Breast epithelium (tissue), 3 donors: ENCODE measurements at regions not wholly inside any gene's neighbourhood (a gene's known extent, or its start where the extent isn't known, plus 50 kb on each side); places are given as distances from the start of the nearest gene placed in this dataset.

Source experiments
- POLR2A ChIP-seq: fragments of 450-650 bp; IDR thresholded peaks from one replicate; pipeline ENCODE4 v1.6.1; 2016; ENCODE audit warnings: antibody characterized with exemption, mild to moderate bottlenecking, moderate library complexity
- POLR2AphosphoS5 ChIP-seq, 3 donors: sonication (generic); formaldehyde crosslinking; IDR thresholded peaks; one replicate each; pipeline ENCODE4 v1.6.1; 2017; ENCODE audit warnings: antibody characterized with exemption in 3 of 3
- TF ChIP-seq, protein P1 (sequence below), 3 donors: fragments of 450-650 bp; IDR thresholded peaks; one replicate each; pipeline ENCODE4 v1.5.1; 2016 to 2017; ENCODE audit warnings: antibody characterized with exemption in 3 of 3, mild to moderate bottlenecking in 3 of 3, moderate library complexity in 3 of 3

DNA sequence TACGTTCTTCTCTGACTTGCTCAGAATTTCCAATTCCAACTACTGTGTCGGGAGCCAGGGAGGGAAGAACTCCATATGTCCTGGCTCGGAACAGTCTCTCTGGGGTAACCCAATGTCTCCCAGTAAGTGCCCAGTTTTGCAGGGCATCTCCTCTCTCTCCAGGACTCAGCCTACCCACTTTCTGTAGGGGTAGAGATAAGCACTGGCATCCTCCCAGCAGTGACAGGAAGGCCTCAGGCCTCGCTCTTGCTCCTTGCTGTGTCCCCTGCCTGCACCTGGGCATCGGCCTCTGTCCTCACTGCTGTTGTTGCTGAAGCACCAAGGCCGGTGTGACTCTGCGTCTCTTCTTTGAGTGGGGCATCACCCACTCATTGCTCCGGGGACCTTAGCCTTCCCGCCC is 388.9 kb upstream of the JARID2 start:
- TF ChIP-seq, protein P1, sequence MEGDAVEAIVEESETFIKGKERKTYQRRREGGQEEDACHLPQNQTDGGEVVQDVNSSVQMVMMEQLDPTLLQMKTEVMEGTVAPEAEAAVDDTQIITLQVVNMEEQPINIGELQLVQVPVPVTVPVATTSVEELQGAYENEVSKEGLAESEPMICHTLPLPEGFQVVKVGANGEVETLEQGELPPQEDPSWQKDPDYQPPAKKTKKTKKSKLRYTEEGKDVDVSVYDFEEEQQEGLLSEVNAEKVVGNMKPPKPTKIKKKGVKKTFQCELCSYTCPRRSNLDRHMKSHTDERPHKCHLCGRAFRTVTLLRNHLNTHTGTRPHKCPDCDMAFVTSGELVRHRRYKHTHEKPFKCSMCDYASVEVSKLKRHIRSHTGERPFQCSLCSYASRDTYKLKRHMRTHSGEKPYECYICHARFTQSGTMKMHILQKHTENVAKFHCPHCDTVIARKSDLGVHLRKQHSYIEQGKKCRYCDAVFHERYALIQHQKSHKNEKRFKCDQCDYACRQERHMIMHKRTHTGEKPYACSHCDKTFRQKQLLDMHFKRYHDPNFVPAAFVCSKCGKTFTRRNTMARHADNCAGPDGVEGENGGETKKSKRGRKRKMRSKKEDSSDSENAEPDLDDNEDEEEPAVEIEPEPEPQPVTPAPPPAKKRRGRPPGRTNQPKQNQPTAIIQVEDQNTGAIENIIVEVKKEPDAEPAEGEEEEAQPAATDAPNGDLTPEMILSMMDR (IDR thresholded peaks at IDR 0.05) = no peak
- TF ChIP-seq POLR2AphosphoS5 (IDR thresholded peaks at IDR 0.05) = no peak
- no peak for TF ChIP-seq POLR2A
